HepG2 (cell line): ENCODE measurements at regions not wholly inside any gene's neighbourhood (a gene's known extent, or its start where the extent isn't known, plus 50 kb on each side); places are given as distances from the start of the nearest gene placed in this dataset.

Experiments
- ATAC-seq: fragments of 200-7000 bp; cut with Tn5 transposase; 3 replicates; pipeline ENCODE4 v1.9.1; 2020; ENCODE audit warnings: mild to moderate bottlenecking, moderate library complexity
- BruUV-seq: library from RNA; stranded (reverse); fragments of 400-500 nt; replicated peaks from 2 replicates; lab custom pipeline; 2021; lab: Mats Ljungman, UMichigan
- CTCF ChIA-PET: fragments of 300-600 bp; formaldehyde crosslinking; extraction: SDS; loops from one replicate; lab custom pipeline; 2021; ENCODE audit warnings: low total read pairs, inconsistent platforms, low intra/inter-chr PET ratio; lab: Yijun Ruan, JAX
- POLR2A ChIA-PET: fragments of 350-600 bp; sonication (Branson Sonifier 250); formaldehyde crosslinking; loops from one replicate; lab custom pipeline; 2020; ENCODE audit warnings: antibody characterized with exemption, inconsistent platforms; lab: Yijun Ruan, JAX
- DNase-seq: peaks from one replicate; pipeline ENCODE4 v3.0.0-alpha.2; 2015; ENCODE audit warnings: low spot score
- FAIRE-seq: peaks from 3 replicates; lab custom pipeline; 2011; peaks lifted over from hg19 to GRCh38; lab: Jason Lieb, UNC
- H2AFZ ChIP-seq: one replicate; pipeline ENCODE4 v1.6.1; 2011; ENCODE audit warnings: low read length, inconsistent platforms
- H3K27ac ChIP-seq: fragments of 300-600 bp; 3 replicates; pipeline ENCODE4 v1.8.0; 2011; ENCODE audit warnings: mixed run types, mild to moderate bottlenecking, mixed read lengths, low read length, inconsistent platforms; ENCODE audit not compliant: insufficient read depth; ENCODE audit errors: extremely low read length
- H3K27me3 ChIP-seq, 2 experiments: fragments of 200-600 bp in 1 of 2; 2 replicates in 1 of 2; 3 replicates in 1 of 2; pipeline versions ENCODE4 v1.6.0 to v1.8.0; 2011; ENCODE audit warnings: low read length in 2 of 2, mild to moderate bottlenecking in 2 of 2, moderate library complexity in 2 of 2, inconsistent platforms in 1 of 2; ENCODE audit not compliant: insufficient read depth in 2 of 2, control insufficient read depth in 1 of 2
- H3K36me3 ChIP-seq, 2 experiments: fragments of 200-600 bp in 1 of 2; replicated peaks in 1 of 2; 2 replicates in 1 of 2; 3 replicates in 1 of 2; pipeline versions ENCODE4 v1.5.1 to v1.8.0; 2011; ENCODE audit warnings: low read length in 2 of 2, inconsistent platforms in 1 of 2; ENCODE audit not compliant: insufficient read depth in 2 of 2, control insufficient read depth in 1 of 2
- H3K4me1 ChIP-seq: 2 replicates; pipeline ENCODE4 v1.5.1; 2012; ENCODE audit warnings: low read length, inconsistent platforms; ENCODE audit not compliant: insufficient read depth
- H3K4me2 ChIP-seq: 2 replicates; pipeline ENCODE4 v1.6.0; 2011; ENCODE audit warnings: low read depth, low read length, inconsistent platforms
- H3K4me3 ChIP-seq, 3 experiments: fragments of 200-600 bp in 1 of 3; sonication (generic), shearing (Covaris generic) in 1 of 3; replicated peaks in 1 of 3; 2 replicates each; pipeline ENCODE4 v1.5.1; 2011 to 2016; ENCODE audit warnings: low read length in 3 of 3, inconsistent platforms in 2 of 3, low read depth in 2 of 3, mild to moderate bottlenecking in 2 of 3, control low read depth in 1 of 3, mixed read lengths in 1 of 3; ENCODE audit not compliant: insufficient read depth in 1 of 3
- H3K79me2 ChIP-seq: one replicate; pipeline ENCODE4 v1.6.1; 2011; ENCODE audit warnings: low read length, inconsistent platforms; ENCODE audit not compliant: insufficient read depth
- H3K9ac ChIP-seq: 2 replicates; pipeline ENCODE4 v1.6.0; 2011; ENCODE audit warnings: mild to moderate bottlenecking, low read depth, low read length, inconsistent platforms; ENCODE audit not compliant: insufficient read depth
- H3K9me3 ChIP-seq: 2 replicates; pipeline ENCODE4 v1.5.1; 2012; ENCODE audit warnings: mild to moderate bottlenecking, low read length
- H4K20me1 ChIP-seq: 2 replicates; pipeline ENCODE4 v1.6.0; 2011; ENCODE audit warnings: inconsistent platforms, mild to moderate bottlenecking, low read length, moderate library complexity; ENCODE audit not compliant: insufficient read depth
- KAT7 ChIP-seq: IDR thresholded peaks from 2 replicates; pipeline ENCODE4 v1.6.1; 2018; ENCODE audit warnings: borderline replicate concordance, missing compliant biosample characterization
- MEIS2 ChIP-seq: sonication (generic); formaldehyde crosslinking; IDR thresholded peaks from 2 replicates; pipeline ENCODE4 v1.9.0; 2021; ENCODE audit warnings: mild to moderate bottlenecking, missing genetic modification reagents
- NBN ChIP-seq: fragments of 450-650 bp; conservative IDR thresholded peaks from 2 replicates; pipeline ENCODE4 v1.6.1; 2017
- NKX3-1 ChIP-seq: sonication (generic); formaldehyde crosslinking; IDR thresholded peaks from 2 replicates; pipeline ENCODE4 v1.5.0; 2020; ENCODE audit warnings: missing genetic modification reagents
- POLR2A ChIP-seq, 2 experiments: IDR thresholded peaks; 2 replicates each; pipeline ENCODE4 v1.6.1; 2011; ENCODE audit warnings: low read depth in 2 of 2, low read length in 2 of 2, mild to moderate bottlenecking in 1 of 2, moderate library complexity in 1 of 2; ENCODE audit not compliant: insufficient read depth in 1 of 2
- SIX1 ChIP-seq: sonication (generic); formaldehyde crosslinking; IDR thresholded peaks from 2 replicates; pipeline ENCODE4 v1.4.0; 2020; ENCODE audit warnings: missing genetic modification reagents, borderline replicate concordance
- TOPORS ChIP-seq: sonication (generic); formaldehyde crosslinking; IDR thresholded peaks from 2 replicates; pipeline ENCODE4 v1.8.0; 2023; ENCODE audit warnings: mild to moderate bottlenecking, missing genetic modification reagents
- ZFP36L1 ChIP-seq: sonication (generic); formaldehyde crosslinking; IDR thresholded peaks from 2 replicates; pipeline ENCODE4 v1.8.0; 2022; ENCODE audit warnings: mild to moderate bottlenecking, missing genetic modification reagents, moderate library complexity
- ZNF24 ChIP-seq: fragments of 450-650 bp; IDR thresholded peaks from 2 replicates; pipeline ENCODE4 v1.6.1; 2017; ENCODE audit warnings: antibody characterized with exemption, mild to moderate bottlenecking
- ZNF432 ChIP-seq: sonication (generic); formaldehyde crosslinking; IDR thresholded peaks from 2 replicates; pipeline ENCODE4 v1.5.0; 2020; ENCODE audit warnings: missing genetic modification reagents, mild to moderate bottlenecking, borderline replicate concordance
- ZNF883 ChIP-seq: sonication (generic); formaldehyde crosslinking; IDR thresholded peaks from 2 replicates; pipeline ENCODE4 v1.5.1; 2020; ENCODE audit warnings: mild to moderate bottlenecking, missing genetic modification reagents; ENCODE audit errors: not compliant biosample characterization
- in situ Hi-C: cut with HindIII; loops from 2 replicates; pipeline ENCODE4 v1.10.0; 2017; ENCODE audit warnings: low pct_unique_long_range_greater_than_20kb; ENCODE audit not compliant: extremely low pct_ligation_motif_present
- intact Hi-C: fragments of 100-400 bp; cut with micrococcal nuclease; formaldehyde crosslinking; loops from one replicate; pipeline ENCODE4 v1.10.0; 2022; ENCODE audit not compliant: unreplicated experiment
- TF ChIP-seq, protein P1 (sequence below): fragments of 450-650 bp; IDR thresholded peaks from 2 replicates; pipeline ENCODE4 v1.6.1; 2017; ENCODE audit warnings: mild to moderate bottlenecking
- TF ChIP-seq, protein P2 (sequence below): sonication (generic); formaldehyde crosslinking; IDR thresholded peaks from 2 replicates; pipeline ENCODE4 v1.4.0; 2020; ENCODE audit warnings: missing genetic modification reagents
- TF ChIP-seq, protein P3 (sequence below): sonication (generic); formaldehyde crosslinking; IDR thresholded peaks from 2 replicates; pipeline ENCODE4 v1.4.0; 2020; ENCODE audit warnings: missing genetic modification reagents, borderline replicate concordance
- TF ChIP-seq, protein P4 (sequence below): sonication (generic); formaldehyde crosslinking; IDR thresholded peaks from 2 replicates; pipeline ENCODE4 v1.8.1; 2022; ENCODE audit warnings: low read depth, mild to moderate bottlenecking, missing genetic modification reagents

DNA sequence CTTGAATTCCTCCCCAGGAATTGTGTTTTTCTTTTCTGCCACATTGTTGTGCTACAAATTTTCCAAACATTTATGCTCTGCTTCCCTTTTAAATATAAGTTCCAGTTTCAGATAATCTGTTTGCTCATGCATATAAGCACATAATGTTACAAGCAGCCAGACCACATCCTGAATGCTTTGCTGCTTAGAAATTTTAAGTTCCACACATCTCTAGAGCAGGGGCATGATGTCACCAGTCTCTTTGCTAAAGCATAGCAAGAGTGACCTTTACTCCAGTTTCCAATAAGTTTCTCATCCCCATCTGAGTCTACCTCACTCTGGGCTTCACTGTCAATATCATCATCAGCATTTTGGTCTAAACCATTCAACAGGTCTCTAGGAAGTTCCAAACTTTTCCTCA, 932.5 kb downstream of the SH3BGRL start:
- no peaks in the 10 kb centered on the region for H3K4me1 ChIP-seq
- TF ChIP-seq NBN: no peak
- TF ChIP-seq, protein P1, sequence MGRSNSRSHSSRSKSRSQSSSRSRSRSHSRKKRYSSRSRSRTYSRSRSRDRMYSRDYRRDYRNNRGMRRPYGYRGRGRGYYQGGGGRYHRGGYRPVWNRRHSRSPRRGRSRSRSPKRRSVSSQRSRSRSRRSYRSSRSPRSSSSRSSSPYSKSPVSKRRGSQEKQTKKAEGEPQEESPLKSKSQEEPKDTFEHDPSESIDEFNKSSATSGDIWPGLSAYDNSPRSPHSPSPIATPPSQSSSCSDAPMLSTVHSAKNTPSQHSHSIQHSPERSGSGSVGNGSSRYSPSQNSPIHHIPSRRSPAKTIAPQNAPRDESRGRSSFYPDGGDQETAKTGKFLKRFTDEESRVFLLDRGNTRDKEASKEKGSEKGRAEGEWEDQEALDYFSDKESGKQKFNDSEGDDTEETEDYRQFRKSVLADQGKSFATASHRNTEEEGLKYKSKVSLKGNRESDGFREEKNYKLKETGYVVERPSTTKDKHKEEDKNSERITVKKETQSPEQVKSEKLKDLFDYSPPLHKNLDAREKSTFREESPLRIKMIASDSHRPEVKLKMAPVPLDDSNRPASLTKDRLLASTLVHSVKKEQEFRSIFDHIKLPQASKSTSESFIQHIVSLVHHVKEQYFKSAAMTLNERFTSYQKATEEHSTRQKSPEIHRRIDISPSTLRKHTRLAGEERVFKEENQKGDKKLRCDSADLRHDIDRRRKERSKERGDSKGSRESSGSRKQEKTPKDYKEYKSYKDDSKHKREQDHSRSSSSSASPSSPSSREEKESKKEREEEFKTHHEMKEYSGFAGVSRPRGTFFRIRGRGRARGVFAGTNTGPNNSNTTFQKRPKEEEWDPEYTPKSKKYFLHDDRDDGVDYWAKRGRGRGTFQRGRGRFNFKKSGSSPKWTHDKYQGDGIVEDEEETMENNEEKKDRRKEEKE: no peak
- TF ChIP-seq, protein P2, sequence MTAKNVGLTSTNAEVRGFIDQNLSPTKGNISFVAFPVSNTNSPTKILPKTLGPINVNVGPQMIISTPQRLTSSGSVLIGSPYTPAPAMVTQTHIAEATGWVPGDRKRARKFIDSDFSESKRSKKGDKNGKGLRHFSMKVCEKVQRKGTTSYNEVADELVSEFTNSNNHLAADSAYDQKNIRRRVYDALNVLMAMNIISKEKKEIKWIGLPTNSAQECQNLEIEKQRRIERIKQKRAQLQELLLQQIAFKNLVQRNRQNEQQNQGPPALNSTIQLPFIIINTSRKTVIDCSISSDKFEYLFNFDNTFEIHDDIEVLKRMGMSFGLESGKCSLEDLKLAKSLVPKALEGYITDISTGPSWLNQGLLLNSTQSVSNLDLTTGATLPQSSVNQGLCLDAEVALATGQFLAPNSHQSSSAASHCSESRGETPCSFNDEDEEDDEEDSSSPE (CRISPR knock-in tag): no peak
- no peak for TF ChIP-seq POLR2A (IDR thresholded peaks at IDR 0.05; ENCODE audit: insufficient read depth in 1 of 2, low read depth in 2 of 2, low read length in 2 of 2)
- no peak for TF ChIP-seq ZNF432 (CRISPR knock-in tag)
- no peak for TF ChIP-seq ZNF883 (CRISPR knock-in tag)
- TF ChIP-seq, protein P3, sequence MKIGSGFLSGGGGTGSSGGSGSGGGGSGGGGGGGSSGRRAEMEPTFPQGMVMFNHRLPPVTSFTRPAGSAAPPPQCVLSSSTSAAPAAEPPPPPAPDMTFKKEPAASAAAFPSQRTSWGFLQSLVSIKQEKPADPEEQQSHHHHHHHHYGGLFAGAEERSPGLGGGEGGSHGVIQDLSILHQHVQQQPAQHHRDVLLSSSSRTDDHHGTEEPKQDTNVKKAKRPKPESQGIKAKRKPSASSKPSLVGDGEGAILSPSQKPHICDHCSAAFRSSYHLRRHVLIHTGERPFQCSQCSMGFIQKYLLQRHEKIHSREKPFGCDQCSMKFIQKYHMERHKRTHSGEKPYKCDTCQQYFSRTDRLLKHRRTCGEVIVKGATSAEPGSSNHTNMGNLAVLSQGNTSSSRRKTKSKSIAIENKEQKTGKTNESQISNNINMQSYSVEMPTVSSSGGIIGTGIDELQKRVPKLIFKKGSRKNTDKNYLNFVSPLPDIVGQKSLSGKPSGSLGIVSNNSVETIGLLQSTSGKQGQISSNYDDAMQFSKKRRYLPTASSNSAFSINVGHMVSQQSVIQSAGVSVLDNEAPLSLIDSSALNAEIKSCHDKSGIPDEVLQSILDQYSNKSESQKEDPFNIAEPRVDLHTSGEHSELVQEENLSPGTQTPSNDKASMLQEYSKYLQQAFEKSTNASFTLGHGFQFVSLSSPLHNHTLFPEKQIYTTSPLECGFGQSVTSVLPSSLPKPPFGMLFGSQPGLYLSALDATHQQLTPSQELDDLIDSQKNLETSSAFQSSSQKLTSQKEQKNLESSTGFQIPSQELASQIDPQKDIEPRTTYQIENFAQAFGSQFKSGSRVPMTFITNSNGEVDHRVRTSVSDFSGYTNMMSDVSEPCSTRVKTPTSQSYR: no peak
- no peak for TF ChIP-seq MEIS2
- no peak for TF ChIP-seq ZFP36L1 (CRISPR knock-in tag)
- no peak for TF ChIP-seq NKX3-1 (CRISPR knock-in tag)
- TF ChIP-seq TOPORS (CRISPR knock-in tag): no peak
- TF ChIP-seq SIX1 (CRISPR knock-in tag): no peak
- no peak for TF ChIP-seq KAT7 (CRISPR knock-in tag)
- TF ChIP-seq ZNF24: no peak
- TF ChIP-seq, protein P4, sequence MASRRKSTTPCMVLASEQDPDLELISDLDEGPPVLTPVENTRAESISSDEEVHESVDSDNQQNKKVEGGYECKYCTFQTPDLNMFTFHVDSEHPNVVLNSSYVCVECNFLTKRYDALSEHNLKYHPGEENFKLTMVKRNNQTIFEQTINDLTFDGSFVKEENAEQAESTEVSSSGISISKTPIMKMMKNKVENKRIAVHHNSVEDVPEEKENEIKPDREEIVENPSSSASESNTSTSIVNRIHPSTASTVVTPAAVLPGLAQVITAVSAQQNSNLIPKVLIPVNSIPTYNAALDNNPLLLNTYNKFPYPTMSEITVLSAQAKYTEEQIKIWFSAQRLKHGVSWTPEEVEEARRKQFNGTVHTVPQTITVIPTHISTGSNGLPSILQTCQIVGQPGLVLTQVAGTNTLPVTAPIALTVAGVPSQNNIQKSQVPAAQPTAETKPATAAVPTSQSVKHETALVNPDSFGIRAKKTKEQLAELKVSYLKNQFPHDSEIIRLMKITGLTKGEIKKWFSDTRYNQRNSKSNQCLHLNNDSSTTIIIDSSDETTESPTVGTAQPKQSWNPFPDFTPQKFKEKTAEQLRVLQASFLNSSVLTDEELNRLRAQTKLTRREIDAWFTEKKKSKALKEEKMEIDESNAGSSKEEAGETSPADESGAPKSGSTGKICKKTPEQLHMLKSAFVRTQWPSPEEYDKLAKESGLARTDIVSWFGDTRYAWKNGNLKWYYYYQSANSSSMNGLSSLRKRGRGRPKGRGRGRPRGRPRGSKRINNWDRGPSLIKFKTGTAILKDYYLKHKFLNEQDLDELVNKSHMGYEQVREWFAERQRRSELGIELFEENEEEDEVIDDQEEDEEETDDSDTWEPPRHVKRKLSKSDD (CRISPR knock-in tag): no peak
- no peak overlapping the region for H2AFZ ChIP-seq
- H3K79me2 ChIP-seq: no peaks in the 10 kb centered on the region
- POLR2A ChIA-PET: no interaction called here
- in situ Hi-C loops: no loop called here
- DNase-seq (no peak), FAIRE-seq (no peak), ATAC-seq (no peak)
- no peaks in the 10 kb centered on the region for H3K36me3 ChIP-seq
- no TSS peak for BruUV-seq
- H3K27ac ChIP-seq: no peak overlapping the region
- intact Hi-C loops: no loop called here
- no peak overlapping the region for H3K4me2 ChIP-seq
- no peaks in the 10 kb centered on the region for H3K27me3 ChIP-seq
- no peaks in the 10 kb centered on the region for H4K20me1 ChIP-seq
- CTCF ChIA-PET: no interaction called here
- peaks cover 50% of the 10 kb centered on the region for H3K9me3 ChIP-seq
- H3K4me3 ChIP-seq: no peak overlapping the region
- no peak overlapping the region for H3K9ac ChIP-seq
